Left ventricle myocardium inferior (tissue), 1 donor: ENCODE measurements at regions not wholly inside any gene's neighbourhood (a gene's known extent, or its start where the extent isn't known, plus 50 kb on each side); places are given as distances from the start of the nearest gene placed in this dataset.

ENCODE experiments used
- DNase-seq: peaks from one replicate; pipeline ENCODE4 v3.0.0-alpha.2; 2020
- H3K27ac ChIP-seq: fragments of 200-600 bp; replicated peaks from 2 replicates; pipeline ENCODE4 v1.8.0; 2021
- H3K27me3 ChIP-seq: fragments of 200-600 bp; 2 replicates; pipeline ENCODE4 v1.8.0; 2021; ENCODE audit warnings: low read depth
- H3K36me3 ChIP-seq: fragments of 200-600 bp; 2 replicates; pipeline ENCODE4 v1.8.0; 2021
- H3K4me1 ChIP-seq: fragments of 200-600 bp; 2 replicates; pipeline ENCODE4 v1.8.0; 2021
- H3K4me3 ChIP-seq: fragments of 200-600 bp; 2 replicates; pipeline ENCODE4 v1.8.0; 2021; ENCODE audit warnings: mild to moderate bottlenecking, moderate library complexity
- H3K9me3 ChIP-seq: fragments of 200-600 bp; replicated peaks from 2 replicates; pipeline ENCODE4 v1.8.0; 2021
- intact Hi-C: fragments of 100-400 bp; cut with micrococcal nuclease; formaldehyde crosslinking; loops from one replicate; pipeline ENCODE4 v1.11.0; 2022
- TF ChIP-seq, protein P1 (sequence below): fragments of 200-600 bp; IDR thresholded peaks from 2 replicates; pipeline ENCODE4 v1.8.0; 2021; ENCODE audit warnings: antibody characterized with exemption, mild to moderate bottlenecking, borderline replicate concordance
- donor health status: DM: no; HTN: yes; CAD: no; lungs with severe emphysema.

DNA sequence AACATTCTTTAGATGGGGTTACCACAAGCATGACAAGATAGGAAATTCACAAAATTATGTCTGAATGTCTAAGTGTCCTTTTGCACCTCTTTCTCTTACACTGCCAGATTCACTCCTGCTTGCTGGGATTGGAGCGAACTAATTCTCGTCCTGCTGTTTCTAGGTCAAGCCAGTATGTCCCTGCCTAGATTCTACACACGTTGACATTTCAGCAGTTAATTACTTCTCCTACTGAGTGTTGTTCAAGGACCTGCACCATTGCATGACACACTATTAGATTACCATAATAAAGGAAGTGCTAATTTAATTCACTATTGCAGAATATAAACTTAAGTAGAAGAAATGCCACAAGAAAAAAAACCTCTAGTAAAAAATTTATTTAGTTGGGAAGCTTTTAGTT is 1911.7 kb downstream of the PCDH7 start:
- Histone ChIP-seq H3K9me3 (peaks cover 39% of the 10 kb centered on the region), H3K4me3 (no peak overlapping the region), H3K4me1 (no peaks in the 10 kb centered on the region), H3K36me3 (no peaks in the 10 kb centered on the region), H3K27ac (no peak overlapping the region), H3K27me3 (no peaks in the 10 kb centered on the region)
- intact Hi-C loops: no loop called here
- no peak for DNase-seq
- TF ChIP-seq, protein P1, sequence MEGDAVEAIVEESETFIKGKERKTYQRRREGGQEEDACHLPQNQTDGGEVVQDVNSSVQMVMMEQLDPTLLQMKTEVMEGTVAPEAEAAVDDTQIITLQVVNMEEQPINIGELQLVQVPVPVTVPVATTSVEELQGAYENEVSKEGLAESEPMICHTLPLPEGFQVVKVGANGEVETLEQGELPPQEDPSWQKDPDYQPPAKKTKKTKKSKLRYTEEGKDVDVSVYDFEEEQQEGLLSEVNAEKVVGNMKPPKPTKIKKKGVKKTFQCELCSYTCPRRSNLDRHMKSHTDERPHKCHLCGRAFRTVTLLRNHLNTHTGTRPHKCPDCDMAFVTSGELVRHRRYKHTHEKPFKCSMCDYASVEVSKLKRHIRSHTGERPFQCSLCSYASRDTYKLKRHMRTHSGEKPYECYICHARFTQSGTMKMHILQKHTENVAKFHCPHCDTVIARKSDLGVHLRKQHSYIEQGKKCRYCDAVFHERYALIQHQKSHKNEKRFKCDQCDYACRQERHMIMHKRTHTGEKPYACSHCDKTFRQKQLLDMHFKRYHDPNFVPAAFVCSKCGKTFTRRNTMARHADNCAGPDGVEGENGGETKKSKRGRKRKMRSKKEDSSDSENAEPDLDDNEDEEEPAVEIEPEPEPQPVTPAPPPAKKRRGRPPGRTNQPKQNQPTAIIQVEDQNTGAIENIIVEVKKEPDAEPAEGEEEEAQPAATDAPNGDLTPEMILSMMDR: no peak

DNA sequence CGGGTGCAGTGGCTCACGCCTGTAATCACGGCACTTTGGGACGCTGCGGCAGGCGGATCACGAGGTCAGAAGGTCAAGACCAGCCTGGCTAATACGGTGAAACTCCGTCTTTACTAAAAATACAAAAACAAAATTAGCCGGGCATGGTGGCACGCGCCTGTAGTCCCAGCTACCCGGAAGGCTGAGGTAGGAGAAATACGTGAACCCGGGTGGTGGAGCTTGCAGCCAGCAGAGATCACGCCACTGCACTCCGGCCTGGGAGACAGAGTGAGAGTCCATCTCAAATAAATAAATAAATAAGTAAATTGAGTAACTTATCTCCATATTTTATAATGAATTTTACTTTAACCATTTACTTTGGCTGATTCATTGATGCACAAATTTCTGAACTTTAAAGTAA is 1913.3 kb downstream of the PCDH7 start:
- no peak overlapping the region for H3K4me3 ChIP-seq
- no peaks in the 10 kb centered on the region for H3K4me1 ChIP-seq
- peaks cover 30% of the 10 kb centered on the region for H3K9me3 ChIP-seq
- H3K27ac ChIP-seq: no peak overlapping the region
- no peaks in the 10 kb centered on the region for H3K36me3 ChIP-seq
- TF ChIP-seq, protein P1: no peak
- no peak for DNase-seq
- H3K27me3 ChIP-seq: no peaks in the 10 kb centered on the region
- intact Hi-C loops: no loop called here

DNA sequence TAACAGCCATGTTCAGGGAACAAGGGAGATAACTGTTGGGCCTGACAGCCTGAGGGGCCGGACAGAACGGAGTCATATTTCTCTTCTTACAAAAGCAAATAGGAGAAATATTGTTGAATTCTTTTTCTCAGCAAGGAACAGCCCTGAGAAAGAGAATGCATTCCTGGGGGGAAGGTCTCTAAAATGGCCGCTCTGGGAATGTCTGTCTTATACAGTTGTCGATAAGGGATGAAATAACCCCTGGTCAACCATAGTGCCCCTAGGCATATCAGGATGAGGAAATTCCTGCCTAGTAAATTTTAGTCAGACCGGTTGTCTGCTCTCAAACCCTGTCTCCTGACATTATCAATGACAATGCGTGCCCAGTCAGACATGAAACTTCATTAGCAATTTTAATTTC is 1925.5 kb downstream of the PCDH7 start:
- Histone ChIP-seq H3K27me3 (no peaks in the 10 kb centered on the region), H3K27ac (no peak overlapping the region), H3K36me3 (no peaks in the 10 kb centered on the region), H3K4me1 (no peaks in the 10 kb centered on the region), H3K9me3 (peaks cover 44% of the 10 kb centered on the region), H3K4me3 (no peak overlapping the region)
- no peak for DNase-seq
- TF ChIP-seq, protein P1: no peak
- intact Hi-C loops: no loop called here

DNA sequence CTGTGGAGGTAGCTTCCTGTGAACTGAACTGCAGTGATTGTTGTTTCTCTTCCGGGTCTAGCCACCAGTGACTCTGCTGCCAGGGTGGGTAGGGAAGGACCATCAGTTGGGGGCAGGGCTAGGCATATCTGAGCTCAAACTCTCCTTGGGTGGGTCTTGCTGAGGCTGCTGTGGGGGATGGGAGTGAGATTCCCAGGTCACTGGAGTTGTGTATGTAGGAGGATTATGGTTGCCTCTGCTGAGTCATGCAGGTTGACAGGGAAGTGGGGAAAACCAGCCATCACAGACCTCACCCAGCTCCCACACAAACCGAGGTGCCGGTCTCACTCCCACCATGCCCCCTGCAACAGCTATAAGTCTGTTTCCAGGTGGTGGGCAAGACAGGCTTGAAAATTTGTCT is 1937.8 kb downstream of the PCDH7 start:
- TF ChIP-seq, protein P1: no peak
- intact Hi-C loops: no loop called here
- Histone ChIP-seq H3K27ac (no peak overlapping the region), H3K27me3 (no peaks in the 10 kb centered on the region), H3K4me3 (no peak overlapping the region), H3K36me3 (no peaks in the 10 kb centered on the region), H3K4me1 (no peaks in the 10 kb centered on the region), H3K9me3 (peaks cover 13% of the 10 kb centered on the region)
- no peak for DNase-seq

DNA sequence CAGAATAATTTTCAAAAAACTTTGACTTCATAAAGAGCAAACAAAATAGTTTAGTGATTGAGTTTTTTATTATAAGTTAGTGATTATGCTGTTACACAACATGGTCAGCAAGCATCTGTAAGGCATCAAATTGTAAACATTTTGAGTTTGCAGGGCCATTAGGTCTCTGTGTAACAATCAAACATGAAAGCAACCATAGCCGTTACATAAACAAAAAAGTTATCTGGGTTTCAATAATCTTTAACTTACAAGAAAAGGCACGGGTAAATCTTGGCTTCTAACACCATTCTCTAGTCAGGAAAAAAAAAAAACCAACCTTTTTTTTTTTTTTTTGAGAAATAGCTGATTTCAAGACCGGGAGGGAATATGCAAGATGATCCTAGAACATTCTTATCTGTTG is 1941.1 kb downstream of the PCDH7 start:
- Histone ChIP-seq H3K4me1 (no peaks in the 10 kb centered on the region), H3K36me3 (no peaks in the 10 kb centered on the region), H3K4me3 (no peak overlapping the region), H3K9me3 (peaks cover 11% of the 10 kb centered on the region), H3K27ac (no peak overlapping the region), H3K27me3 (no peaks in the 10 kb centered on the region)
- intact Hi-C loops: no loop called here
- TF ChIP-seq, protein P1: no peak
- no peak for DNase-seq

DNA sequence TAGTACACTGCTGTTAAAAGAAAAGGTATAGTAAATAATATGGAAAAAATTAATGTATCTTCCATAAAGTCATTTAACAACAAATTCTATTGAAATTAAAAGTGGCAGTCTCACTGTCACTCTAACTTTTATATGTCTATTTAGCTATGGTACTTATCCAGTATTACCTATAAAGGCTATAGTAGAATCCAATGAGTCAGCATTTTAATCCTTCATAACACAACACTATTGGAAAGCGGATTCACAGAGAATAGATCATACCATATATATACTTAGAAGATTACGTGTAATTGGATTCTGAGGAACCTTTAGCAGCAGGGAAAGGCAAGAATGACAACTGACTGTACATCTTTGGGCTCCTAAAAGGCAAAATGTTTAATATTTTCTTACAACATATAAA is 1942.6 kb downstream of the PCDH7 start:
- no peak overlapping the region for H3K4me3 ChIP-seq
- H3K4me1 ChIP-seq: no peaks in the 10 kb centered on the region
- no peaks in the 10 kb centered on the region for H3K27me3 ChIP-seq
- no peak overlapping the region for H3K27ac ChIP-seq
- no peaks in the 10 kb centered on the region for H3K36me3 ChIP-seq
- intact Hi-C loops: no loop called here
- TF ChIP-seq, protein P1: no peak
- DNase-seq: no peak
- peaks cover 11% of the 10 kb centered on the region for H3K9me3 ChIP-seq
